NCI-H146 treated with DMSO at 0.1 percent for 48 hours (cell line): ENCODE measurements at regions not wholly inside any gene's neighbourhood (a gene's known extent, or its start where the extent isn't known, plus 50 kb on each side); places are given as distances from the start of the nearest gene placed in this dataset.
"Not testable (repeated sequence)": the region's sequence is repeated elsewhere in the genome, so short reads cannot be mapped to it uniquely, and the experiment has no call there.

Experiments
- DNase-seq: peaks from one replicate; lab custom pipeline; 2025; ENCODE audit not compliant: unreplicated experiment; lab: John Stamatoyannopoulos, UW

GRCh38 chrX:87924619-87925018 is 407.0 kb downstream of the KLHL4 start:
- DNase-seq, result no peak

DNA sequence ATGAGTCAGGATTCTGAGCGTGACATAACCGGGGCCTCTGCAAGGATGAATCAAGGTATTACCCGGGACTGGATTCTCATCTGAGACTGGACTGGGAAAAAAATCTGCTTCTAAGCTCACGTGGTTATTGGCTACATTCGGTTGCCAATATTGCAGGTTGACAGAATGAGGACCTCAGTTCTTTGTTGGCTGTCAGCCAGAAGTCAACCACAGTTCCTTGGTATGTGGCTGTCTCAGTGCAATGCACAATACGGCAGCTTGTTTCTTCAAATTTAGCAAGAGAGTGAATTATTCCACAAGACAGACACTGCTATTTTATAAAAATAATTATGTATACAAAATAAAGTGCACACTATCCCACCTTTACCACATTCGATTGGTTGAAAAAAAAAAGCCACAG is 424.2 kb downstream of the KLHL4 start:
- DNase-seq, result no peak

- DNase-seq, result no peak
Observed at GRCh38 chrX:87961471-87961870, 443.9 kb downstream of the KLHL4 start.

DNA sequence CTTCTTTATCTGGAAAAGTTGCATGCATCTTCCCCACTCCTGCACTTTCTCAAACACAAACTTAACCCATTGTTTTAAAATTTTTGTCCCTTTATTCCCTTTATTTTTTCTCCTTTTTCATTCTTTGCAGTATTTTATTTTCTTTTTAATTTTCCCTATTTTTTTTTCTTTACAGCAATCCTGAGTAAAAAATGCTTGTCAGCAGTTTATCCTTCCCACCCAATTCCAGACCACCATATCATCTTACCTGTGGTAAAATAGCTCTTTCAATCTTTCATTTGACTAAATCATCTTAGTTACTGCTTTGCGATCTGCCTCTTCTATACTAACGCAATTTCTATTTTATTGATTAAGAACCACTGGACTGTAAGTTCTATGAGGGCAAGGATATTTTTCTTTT is 450.5 kb downstream of the KLHL4 start:
- no peak for DNase-seq

- not testable (repeated sequence) for DNase-seq
Observed at GRCh38 chrX:87972121-87972520, 454.5 kb downstream of the KLHL4 start.

GRCh38 chrX:87975365-87975764 is 457.8 kb downstream of the KLHL4 start:
- DNase-seq, result no peak

DNA sequence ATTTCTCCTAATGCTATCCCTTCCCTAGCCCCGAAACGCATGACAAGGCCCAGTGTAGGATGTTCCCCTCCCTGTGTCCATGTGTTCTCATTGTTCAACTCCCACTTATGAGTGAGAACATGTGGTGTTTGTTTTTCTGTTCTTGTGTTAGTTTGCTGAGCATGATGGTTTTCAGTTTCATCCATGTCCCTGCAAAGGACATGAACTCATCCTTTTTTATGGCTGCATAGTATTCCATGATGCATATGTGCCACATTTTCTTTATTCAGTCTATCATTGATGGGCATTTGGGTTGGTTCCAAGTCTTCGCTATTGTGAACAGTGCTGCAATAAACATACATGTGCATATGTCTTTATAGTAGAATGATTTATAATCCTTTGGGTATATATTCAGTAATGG is 490.3 kb downstream of the KLHL4 start:
- not testable (repeated sequence) for DNase-seq

GRCh38 chrX:88024022-88024421 is 506.4 kb downstream of the KLHL4 start:
- DNase-seq, result no peak

DNA sequence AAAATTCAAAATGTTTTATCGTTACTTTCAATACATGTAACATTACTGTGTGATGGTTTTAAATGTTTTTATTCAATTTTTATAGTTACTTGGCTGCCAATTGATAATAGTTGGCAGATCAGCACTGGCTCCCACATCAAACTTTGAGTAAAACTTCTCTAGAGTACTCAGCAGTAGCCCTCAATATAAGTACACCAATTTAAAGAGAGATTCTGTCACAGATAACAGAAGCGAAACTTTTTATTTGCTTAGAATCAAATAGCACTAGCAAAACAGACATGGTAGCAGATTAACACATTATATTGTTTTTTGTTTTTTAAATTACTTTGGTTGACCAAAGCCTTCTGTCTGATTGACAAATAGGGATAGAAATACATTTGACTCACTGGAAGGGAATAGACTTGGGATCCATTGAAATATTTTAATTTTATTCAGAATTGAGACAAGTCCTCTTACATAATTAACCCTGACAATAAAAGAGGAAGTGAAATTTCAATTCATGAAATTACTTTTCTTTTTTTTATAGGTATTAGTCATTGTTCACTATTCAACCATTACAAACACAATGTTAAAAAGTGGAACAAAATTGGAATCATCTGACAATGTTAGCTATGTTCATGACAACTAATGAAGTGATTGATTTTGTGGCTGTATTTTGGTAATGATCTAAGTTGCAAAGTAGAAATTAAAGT is 554.9 kb downstream of the KLHL4 start:
- no peak for DNase-seq

DNA sequence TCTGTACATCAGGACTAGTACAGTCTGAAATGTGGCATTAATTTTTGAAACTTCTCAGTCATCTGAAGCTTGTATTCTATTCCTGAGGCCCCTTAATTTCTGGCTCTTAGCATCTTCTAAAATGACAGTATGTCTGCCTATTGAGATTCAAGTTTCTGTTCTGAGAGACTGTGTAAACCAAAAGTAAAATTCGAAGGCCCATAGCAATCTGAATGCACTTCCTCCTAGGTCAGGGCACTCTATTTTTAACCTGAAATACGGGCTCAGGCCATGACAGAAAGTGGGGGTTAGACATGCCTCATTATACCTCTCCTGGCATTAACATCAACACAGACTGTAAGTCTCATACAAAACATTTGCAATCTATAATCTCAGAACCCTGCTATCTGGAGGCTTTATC is 584.4 kb downstream of the KLHL4 start:
- no peak for DNase-seq

DNA sequence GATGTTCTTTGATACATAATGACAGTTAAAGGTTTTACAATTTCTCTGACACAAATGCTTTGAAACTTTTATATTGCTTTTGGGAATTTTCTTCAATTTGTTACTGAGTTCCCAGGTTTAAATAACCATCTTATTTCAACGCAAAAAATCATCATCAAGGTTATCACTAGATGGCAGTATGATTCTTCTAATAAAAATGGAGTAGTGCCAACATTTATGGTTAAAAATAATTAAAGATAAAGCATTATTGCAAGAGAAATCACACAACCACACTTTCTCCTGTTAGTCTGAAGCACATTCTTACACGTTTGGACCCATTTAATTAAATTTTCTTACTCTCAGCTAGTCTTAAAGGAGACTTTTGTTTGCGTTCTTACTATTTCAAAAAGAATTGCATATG is 611.3 kb upstream of the CPXCR1 start:
- DNase-seq, result no peak

DNA sequence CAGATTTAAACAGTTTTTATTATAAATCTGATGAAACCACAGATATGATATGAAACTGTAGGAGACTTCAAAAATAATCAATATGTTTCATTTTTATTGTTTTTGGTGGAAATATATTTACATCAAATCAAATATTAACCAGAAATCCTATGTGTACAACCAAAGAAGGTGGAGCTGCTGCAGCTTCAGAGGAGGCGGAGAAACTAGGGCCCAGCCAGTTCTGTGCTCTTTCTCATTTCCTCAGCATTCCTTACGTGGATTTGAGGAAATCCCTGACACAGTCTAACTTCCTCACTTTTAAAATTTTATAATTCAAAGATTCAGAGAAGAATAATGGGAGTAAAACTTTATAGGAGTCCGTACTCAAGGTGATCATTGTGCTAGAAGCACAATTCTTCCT is 610.7 kb upstream of the CPXCR1 start:
- no peak for DNase-seq

- DNase-seq, result no peak
Observed at GRCh38 chrX:88146577-88146976, 600.4 kb upstream of the CPXCR1 start.

- no peak for DNase-seq
Observed at GRCh38 chrX:88170553-88170952, 576.5 kb upstream of the CPXCR1 start.

DNA sequence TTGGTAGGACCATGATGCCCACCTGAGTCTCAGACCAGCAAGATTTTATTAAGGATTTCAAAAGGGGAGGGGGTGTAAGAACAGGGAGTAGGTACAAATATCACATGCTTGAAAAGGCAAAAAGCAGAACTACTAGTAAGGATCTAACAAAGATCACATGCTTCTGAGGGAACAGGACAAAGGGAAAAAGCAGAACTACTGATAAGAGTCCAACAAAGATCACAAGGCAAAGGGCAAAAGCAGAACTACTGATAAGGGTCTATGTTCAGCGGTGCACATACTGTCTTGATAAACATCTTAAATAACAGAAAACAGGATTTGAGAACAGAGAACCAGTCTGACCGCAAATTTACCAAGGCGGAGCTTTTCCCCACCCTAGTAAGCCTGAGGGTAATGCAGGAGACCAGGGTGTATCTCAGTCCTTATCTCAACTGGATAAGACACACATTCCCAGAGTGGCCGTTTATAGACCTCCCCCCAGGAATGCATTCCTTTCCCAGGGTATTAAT is 573.0 kb upstream of the CPXCR1 start:
- DNase-seq, result not testable (repeated sequence)

GRCh38 chrX:88202149-88202548 is 544.9 kb upstream of the CPXCR1 start:
- no peak for DNase-seq

- no peak for DNase-seq
Observed at GRCh38 chrX:88244066-88244465, 503.0 kb upstream of the CPXCR1 start.

DNA sequence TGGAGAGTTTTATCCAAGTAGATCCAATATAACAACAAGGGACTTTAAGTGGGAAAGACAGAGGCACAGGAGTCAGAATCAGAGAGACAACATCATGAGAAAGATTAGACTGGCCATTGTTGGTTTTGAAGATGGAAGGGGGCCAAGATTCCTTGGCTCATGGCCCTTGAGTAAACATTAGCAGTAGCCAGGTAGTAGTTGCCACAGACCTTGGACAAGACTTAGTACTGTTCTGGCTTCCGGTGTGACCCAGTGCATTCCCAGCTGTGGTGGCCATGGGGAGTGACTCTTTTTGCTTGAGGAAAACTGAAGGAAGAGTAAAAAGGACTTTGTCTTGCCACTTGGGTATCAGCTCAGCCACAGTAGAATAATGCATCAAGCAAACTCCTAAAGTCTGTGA is 462.2 kb upstream of the CPXCR1 start:
- no peak for DNase-seq

DNA sequence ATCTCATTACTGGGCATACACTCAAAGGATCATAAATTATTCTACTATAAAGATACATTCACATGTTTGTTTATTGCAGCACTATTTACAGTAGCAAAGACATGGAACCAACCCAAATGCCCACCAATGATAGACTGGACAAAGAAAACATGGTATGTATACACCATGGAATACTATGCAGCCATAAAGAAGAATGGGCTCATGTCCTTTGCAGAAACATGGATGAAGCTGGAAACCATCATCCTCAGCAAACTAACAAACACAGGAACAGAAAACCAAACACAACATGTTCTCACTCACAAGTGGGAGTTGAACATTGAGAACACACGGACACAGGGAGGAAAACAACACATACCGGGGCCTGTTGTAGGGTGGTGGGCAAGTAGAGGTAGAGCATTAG is 433.1 kb upstream of the CPXCR1 start:
- DNase-seq, result not testable (repeated sequence)

- DNase-seq, result no peak
Observed at GRCh38 chrX:88325634-88326033, 421.4 kb upstream of the CPXCR1 start.

DNA sequence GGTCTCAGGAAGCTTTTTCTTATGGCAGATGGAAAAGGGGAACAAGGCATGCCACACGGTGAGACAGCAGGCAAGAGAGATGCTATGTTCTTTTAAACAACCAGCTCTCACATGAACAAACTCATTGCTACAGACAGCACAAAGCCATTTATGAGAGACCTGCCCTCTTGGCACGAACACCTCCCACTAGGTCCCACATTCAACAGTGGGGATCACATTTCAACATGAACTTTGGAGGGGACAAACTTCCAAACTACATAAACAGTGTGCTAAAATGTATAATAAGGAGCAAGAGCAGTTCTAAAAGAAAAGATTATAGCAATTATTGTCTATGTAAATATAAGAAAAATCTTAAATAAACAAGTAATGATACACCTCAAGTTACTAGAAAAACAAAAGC is 391.8 kb upstream of the CPXCR1 start:
- DNase-seq, result no peak

- no peak for DNase-seq
Observed at GRCh38 chrX:88366314-88366713, 380.7 kb upstream of the CPXCR1 start.

- DNase-seq, result no peak
Observed at GRCh38 chrX:88378406-88378805, 368.6 kb upstream of the CPXCR1 start.
